ENCODE measurements at regions not wholly inside any gene's neighbourhood (a gene's known extent, or its start where the extent isn't known, plus 50 kb on each side); places are given as distances from the start of the nearest gene placed in this dataset.
"Not testable (repeated sequence)": the region's sequence is repeated elsewhere in the genome, so short reads cannot be mapped to it uniquely, and the experiment has no call there.

DNA sequence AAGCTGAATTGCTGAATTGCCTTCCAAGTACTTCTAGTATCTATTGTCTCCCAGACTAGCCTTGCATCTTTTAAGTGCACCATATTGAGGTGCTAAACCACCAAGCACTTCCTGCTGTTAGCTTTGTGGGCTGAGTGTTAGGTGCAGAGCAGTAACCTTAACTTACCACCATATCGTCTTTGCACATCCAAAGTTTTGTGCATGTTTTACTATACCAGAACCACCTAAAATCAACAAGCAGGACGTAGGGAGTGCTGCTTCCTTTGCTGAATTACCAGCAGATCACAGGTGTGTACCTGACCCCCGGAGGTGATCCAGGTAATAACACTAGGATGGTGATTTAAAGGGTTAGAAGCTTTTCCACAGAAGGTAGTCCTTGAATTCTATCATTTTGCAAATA lies 359.9 kb upstream of the HNRNPA3 start:
- peaks cover 8% of the 10 kb centered on the region for H3K36me3 Mint-ChIP-seq
- H3K9me3 Mint-ChIP-seq = no peaks in the 10 kb centered on the region
- H3K4me1 Mint-ChIP-seq (ENCODE audit: low read depth in 2 of 2) = peaks cover 57 to 65% of the 10 kb centered on the region in 2 donors
- H3K4me3 Mint-ChIP-seq = peak overlapping the region; percentile 51
- no peaks in the 10 kb centered on the region for H3K27me3 Mint-ChIP-seq
- peak overlapping the region in 1 of 2 donors; percentile 56 for H3K27ac Mint-ChIP-seq
- peak; percentile 97 to 98 for ATAC-seq
- DNase-seq (ENCODE audit: low spot score) = peak; percentile 72

DNA sequence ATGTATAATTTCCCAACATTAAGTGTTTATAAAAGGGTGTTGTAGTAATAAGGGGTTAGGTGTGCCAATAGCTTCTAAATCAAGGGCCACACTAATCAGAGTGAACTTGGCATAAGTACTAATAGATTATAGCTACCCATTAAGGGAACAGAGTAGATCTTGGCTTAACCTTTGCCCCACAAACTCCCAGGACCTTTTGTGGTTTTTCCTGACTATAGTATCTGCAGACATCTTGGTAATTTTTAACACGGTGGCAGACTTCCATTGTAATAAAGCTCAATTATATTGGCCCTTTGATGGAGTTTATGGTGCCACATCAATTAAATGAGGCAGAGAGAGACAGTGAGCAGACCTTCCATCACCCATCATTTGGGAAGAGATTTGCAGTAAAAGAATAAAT lies 358.5 kb upstream of the HNRNPA3 start:
- Mint-ChIP-seq H3K4me3 (peak overlapping the region; percentile 51), H3K4me1 (ENCODE audit: low read depth in 2 of 2) (peaks cover 57 to 65% of the 10 kb centered on the region in 2 donors), H3K36me3 (peaks cover 8% of the 10 kb centered on the region)

DNA sequence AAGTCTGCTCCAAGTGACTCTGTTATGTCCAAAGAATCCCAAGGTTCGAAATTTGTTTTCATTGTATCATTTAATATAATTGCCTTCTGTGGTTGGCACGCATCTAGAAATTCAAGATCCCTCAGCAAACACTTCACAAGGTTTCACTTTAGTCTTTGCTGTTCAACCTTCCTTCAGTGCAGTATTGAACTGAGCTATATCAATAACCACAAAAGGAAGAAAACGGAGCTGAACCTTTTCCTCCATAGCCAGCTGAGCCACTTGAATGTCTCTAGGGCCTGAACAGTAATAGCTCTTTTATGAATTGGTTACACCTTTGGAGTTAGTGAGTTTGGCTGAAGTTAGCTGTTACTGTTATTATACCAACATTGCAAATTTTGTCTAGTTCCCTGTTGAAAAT lies 357.7 kb upstream of the HNRNPA3 start:
- Mint-ChIP-seq H3K27ac (peak overlapping the region; percentile 46 to 56), H3K36me3 (peaks cover 8% of the 10 kb centered on the region), H3K4me3 (peak overlapping the region; percentile 51), H3K27me3 (no peaks in the 10 kb centered on the region), H3K4me1 (ENCODE audit: low read depth in 2 of 2) (peaks cover 55 to 65% of the 10 kb centered on the region in 2 donors), H3K9me3 (no peaks in the 10 kb centered on the region)
- DNase-seq (ENCODE audit: low spot score) = no peak
- peak in 1 of 2 donors; percentile 75 for ATAC-seq

More for the DNA sequence above, 358.5 kb upstream of the HNRNPA3 start:
- no peak for DNase-seq (ENCODE audit: low spot score)
- Mint-ChIP-seq H3K27ac (peak overlapping the region; percentile 18 to 56), H3K9me3 (no peaks in the 10 kb centered on the region), H3K27me3 (no peaks in the 10 kb centered on the region)
- ATAC-seq = no peak

DNA sequence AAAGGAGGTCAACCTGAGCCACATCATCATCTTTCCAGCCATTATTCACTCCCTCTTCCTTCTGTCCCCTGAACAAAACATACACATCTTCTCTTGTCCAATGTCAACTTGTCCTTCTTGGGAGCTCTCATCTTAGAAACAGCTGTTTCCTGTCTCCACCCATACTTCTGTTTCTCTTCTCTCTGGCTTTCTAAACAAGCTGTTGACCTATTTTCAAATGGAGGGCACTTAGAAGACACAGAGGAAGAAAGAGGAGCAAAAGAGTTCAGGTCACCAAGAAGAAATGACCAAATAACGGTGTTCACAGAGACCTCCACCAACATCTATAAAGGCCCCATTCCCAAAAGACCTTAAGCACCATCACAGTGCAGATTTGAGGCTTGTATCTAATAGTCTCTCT lies 355.9 kb upstream of the HNRNPA3 start:
- H3K27ac Mint-ChIP-seq = peak overlapping the region; percentile 32 to 56
- H3K4me3 Mint-ChIP-seq = peak overlapping the region; percentile 55
- no peak for DNase-seq (ENCODE audit: low spot score)

DNA sequence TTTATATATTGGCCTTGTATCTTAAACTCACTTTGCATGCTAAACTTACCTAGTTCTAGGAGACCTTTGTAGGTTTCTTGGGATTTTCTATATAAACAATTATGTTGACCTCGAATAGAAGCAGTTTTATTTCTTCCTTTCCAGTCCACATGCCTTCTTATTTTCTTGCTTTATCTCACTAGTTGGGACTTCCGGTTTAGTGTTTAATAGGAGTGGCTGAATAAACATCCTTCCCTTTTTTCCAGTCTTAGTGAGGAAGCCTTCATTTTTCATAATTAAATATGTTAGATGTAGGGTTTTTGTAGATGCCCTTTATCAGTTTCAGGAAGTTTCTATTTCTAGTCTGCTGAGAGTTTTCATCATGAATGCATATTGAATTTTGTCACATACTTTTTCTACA lies 347.3 kb upstream of the HNRNPA3 start:
- Mint-ChIP-seq H3K9me3 (no peaks in the 10 kb centered on the region), H3K4me1 (ENCODE audit: low read depth in 2 of 2) (peaks cover 18% of the 10 kb centered on the region in 2 donors), H3K27ac (no peak overlapping the region), H3K36me3 (no peaks in the 10 kb centered on the region), H3K27me3 (no peaks in the 10 kb centered on the region), H3K4me3 (no peak overlapping the region)
- DNase-seq (ENCODE audit: low spot score) (no peak), ATAC-seq (no peak)

More for the DNA sequence above, 355.9 kb upstream of the HNRNPA3 start:
- H3K27me3 Mint-ChIP-seq = no peaks in the 10 kb centered on the region
- ATAC-seq = no peak
- H3K4me1 Mint-ChIP-seq (ENCODE audit: low read depth in 2 of 2) = peaks cover 41 to 57% of the 10 kb centered on the region in 2 donors
- peaks cover 8% of the 10 kb centered on the region for H3K36me3 Mint-ChIP-seq
- no peaks in the 10 kb centered on the region for H3K9me3 Mint-ChIP-seq

DNA sequence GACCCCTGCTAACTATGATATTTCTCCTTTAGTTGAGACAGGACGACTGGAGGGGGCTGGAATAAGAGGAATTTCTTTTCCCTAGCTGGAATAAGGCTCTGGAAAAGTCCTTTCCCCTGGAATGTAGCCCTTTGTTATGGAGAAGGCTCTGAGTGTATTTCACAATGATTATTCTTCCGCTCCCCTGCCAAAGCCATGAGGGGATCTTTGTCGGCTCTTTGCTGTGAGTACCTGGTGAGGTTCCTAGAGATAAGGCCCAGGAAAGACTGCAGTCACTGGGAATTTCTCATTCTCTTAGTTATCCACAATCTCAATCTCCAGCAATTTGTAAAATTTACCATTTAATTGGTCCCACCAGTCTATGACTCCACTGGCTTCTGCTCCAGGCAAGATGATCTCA lies 340.2 kb upstream of the HNRNPA3 start:
- Mint-ChIP-seq H3K4me1 (ENCODE audit: low read depth in 2 of 2) (peaks cover 12 to 24% of the 10 kb centered on the region in 2 donors), H3K27me3 (no peaks in the 10 kb centered on the region), H3K9me3 (peaks cover 14% of the 10 kb centered on the region), H3K4me3 (no peak overlapping the region), H3K36me3 (peaks cover 25% of the 10 kb centered on the region), H3K27ac (no peak overlapping the region)
- ATAC-seq (no peak), DNase-seq (ENCODE audit: low spot score) (no peak)

DNA sequence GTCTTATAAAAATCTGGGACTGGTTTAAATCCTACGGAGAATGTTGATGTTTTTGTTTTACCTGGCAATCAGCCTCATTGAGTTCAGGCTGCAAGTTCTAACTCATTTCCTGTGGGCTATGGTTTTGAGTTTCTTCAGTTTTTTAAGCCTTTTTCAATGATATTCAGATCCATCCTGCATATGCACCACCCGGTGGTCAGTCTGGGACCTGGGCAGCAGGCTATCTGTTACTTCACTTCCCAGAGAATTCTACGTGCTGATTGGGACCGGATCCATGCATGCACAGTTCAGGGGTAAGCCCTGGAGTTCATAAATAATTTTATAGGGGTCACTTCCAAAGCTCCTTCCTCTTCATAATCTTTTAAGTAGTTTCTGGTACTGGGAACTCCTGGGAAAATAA lies 339.2 kb upstream of the HNRNPA3 start:
- Mint-ChIP-seq H3K27me3 (no peaks in the 10 kb centered on the region), H3K27ac (no peak overlapping the region), H3K4me1 (ENCODE audit: low read depth in 2 of 2) (peaks cover 6 to 23% of the 10 kb centered on the region in 2 donors), H3K9me3 (peaks cover 14% of the 10 kb centered on the region), H3K36me3 (peaks cover 26% of the 10 kb centered on the region), H3K4me3 (no peak overlapping the region)
- ATAC-seq (no peak), DNase-seq (ENCODE audit: low spot score) (no peak)

DNA sequence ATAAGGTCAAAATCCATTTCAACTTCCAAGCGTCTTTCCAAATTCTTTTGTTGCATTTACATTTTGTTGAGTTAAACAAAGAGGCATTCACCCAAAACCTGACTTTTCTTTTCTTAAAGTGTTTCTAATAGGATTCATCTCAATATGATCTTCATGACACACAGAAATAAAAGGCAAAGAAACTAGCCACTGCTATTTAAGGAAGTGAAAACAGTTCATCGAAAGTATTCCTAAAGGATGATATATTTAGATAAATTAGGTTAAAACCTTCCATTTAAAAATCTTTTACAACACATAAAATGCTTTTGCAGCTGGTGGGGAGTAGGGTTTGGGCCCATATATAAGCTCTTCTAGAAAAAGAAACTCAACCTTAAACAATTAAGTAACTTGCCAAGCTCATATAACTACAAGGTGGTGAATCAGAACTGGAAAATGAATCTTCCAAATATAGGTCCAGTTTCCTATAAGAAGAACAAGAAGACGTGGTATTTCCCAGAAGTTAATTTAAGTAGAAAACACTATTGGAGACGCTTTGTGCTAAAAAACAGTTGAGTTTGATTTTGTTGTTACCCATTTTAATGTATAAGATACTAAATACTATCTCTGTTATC lies 336.0 kb upstream of the HNRNPA3 start:
- peak in 1 of 2 donors; percentile 31 for ATAC-seq
- DNase-seq (ENCODE audit: low spot score) = no peak
- Mint-ChIP-seq H3K4me3 (peak overlapping the region; percentile 44), H3K27ac (peak overlapping the region in 1 of 2 donors; percentile 32), H3K27me3 (no peaks in the 10 kb centered on the region), H3K4me1 (ENCODE audit: low read depth in 2 of 2) (peaks cover 4 to 23% of the 10 kb centered on the region in 2 donors), H3K9me3 (peaks cover 5% of the 10 kb centered on the region), H3K36me3 (peaks cover 18% of the 10 kb centered on the region)

DNA sequence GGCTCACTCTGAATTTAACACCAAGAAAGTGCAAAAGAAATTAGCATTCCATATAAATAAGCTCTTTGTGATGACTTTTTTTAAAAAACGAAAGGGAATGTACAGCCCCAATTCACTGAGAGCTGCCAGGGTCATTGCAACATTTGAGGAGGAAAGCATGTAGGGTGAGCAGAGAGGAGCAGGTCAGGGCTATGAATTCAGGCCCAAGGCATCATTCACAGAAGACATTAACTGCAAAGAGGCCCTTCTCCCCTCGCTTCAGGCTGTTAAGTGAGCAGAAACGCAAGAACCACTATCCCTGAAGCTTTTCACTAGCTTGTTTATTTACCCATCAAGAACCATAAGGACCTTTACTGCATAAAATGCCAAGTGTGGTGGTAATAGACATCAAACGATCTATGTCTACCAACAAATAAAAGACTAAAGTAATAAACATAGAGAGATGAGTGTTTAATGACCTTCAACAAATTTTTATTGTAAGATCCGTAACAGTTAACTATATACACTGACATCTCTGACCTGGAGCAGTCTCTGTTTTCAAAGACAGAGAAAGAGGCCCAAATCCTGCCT lies 333.1 kb upstream of the HNRNPA3 start:
- Mint-ChIP-seq H3K36me3 (peaks cover 5% of the 10 kb centered on the region), H3K4me1 (ENCODE audit: low read depth in 2 of 2) (peaks cover 0 to 16% of the 10 kb centered on the region in 2 donors)
- ATAC-seq = no peak

DNA sequence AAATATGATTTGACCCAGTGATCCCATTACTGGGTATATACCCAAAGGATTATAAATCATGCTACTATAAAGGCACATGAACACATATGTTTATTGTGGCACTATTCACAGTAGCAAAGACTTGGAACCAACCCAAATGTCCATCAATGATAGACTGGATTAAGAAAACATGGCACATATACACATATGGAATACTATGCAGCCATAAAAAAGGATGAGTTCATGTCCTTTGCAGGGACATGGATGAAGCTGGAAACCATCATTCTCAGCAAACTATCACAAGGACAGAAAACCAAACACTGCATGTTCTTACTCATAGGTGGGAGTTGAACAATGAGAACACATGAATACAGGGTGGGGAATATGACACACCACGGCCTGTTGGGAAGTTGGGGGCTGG lies 330.5 kb upstream of the HNRNPA3 start:
- H3K9me3 Mint-ChIP-seq; ATAC-seq; H3K36me3 Mint-ChIP-seq; H3K4me1 Mint-ChIP-seq (ENCODE audit: low read depth in 2 of 2); DNase-seq (ENCODE audit: low spot score); H3K27me3 Mint-ChIP-seq; H3K4me3 Mint-ChIP-seq; H3K27ac Mint-ChIP-seq: not testable (repeated sequence)

More for the DNA sequence above, 333.1 kb upstream of the HNRNPA3 start:
- no peaks in the 10 kb centered on the region for H3K9me3 Mint-ChIP-seq
- no peak for DNase-seq (ENCODE audit: low spot score)
- no peak overlapping the region for H3K27ac Mint-ChIP-seq
- no peak overlapping the region for H3K4me3 Mint-ChIP-seq
- H3K27me3 Mint-ChIP-seq = no peaks in the 10 kb centered on the region

DNA sequence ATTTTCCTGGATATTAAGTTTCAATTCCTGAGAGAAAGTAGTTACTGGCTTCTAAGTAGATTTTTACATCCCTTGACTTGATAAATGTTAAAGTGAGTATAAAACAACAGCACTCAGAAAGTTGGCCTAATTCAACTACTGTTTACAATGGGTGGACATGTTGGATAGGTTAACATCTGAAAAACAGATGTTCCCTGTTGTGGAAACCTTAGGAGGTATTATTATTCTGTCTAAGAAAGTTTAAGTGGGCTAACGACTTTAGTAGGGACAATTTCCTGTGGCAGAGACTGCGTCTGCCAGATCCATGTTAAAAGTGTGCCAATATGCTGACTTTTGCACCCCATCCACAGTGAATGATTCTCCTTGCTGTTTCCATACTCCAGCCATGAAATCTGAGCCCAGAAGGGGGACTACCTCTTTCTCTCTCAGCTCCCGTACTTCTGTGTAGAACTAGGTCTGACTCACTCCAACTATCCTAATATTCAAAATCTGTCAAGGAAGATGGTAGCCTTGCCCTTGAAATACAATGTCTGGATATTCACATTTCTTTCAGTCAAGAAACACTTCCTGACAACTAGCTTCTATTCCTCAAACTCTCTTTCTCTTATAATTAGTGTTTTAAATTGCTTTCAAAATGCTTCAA lies 327.5 kb upstream of the HNRNPA3 start:
- Mint-ChIP-seq H3K4me3 (no peak overlapping the region), H3K9me3 (peaks cover 3% of the 10 kb centered on the region), H3K4me1 (ENCODE audit: low read depth in 2 of 2) (peaks cover 0 to 4% of the 10 kb centered on the region in 2 donors), H3K27ac (no peak overlapping the region), H3K36me3 (no peaks in the 10 kb centered on the region), H3K27me3 (peaks cover 0 to 4% of the 10 kb centered on the region in 2 donors)
- ATAC-seq (no peak), DNase-seq (ENCODE audit: low spot score) (no peak)

DNA sequence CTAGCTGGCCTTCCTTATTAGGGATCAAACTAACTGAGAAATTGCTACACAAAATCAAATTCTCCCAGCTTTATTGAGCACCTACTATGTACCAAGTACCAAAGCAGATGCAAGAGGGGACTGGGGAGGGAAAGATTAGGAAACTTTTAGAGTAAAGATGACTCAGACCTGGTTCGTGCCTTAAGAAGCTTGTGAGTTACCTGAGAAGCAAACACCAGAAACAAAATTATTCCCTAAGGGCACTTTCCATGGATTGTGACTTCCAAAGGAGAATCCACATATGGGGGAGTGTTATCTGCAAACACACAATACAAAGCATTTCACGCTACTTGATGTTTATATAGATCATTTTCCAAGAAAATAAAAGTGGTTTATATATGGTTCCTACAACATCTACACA lies 326.9 kb upstream of the HNRNPA3 start:
- Mint-ChIP-seq H3K36me3 (no peaks in the 10 kb centered on the region), H3K9me3 (peaks cover 3% of the 10 kb centered on the region), H3K27ac (no peak overlapping the region), H3K27me3 (peaks cover 0 to 4% of the 10 kb centered on the region in 2 donors), H3K4me1 (ENCODE audit: low read depth in 2 of 2) (peaks cover 0 to 4% of the 10 kb centered on the region in 2 donors), H3K4me3 (no peak overlapping the region)
- DNase-seq (ENCODE audit: low spot score) = no peak
- no peak for ATAC-seq

DNA sequence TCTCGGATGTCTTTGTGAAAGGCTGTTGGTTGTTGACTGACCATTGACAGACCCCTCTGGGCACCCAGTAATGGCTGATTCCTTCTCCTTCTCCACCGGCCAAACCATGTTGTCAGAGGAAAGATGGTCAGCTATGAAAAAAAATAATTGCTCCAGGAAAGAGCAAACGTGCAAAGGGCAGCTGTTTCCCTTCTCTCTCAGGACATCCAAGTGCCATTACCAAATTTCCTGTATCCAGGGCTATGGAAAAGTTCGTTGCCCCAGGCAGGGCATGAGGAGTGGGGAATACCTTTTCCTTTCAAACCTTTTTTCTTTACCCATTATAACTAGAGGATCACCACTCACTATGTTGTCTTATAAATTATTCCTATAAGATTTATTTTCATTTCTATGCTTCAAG lies 321.5 kb upstream of the HNRNPA3 start:
- H3K36me3 Mint-ChIP-seq = no peaks in the 10 kb centered on the region
- H3K4me3 Mint-ChIP-seq = no peak overlapping the region
- H3K9me3 Mint-ChIP-seq = peaks cover 3% of the 10 kb centered on the region
- DNase-seq (ENCODE audit: low spot score) = no peak
- H3K27ac Mint-ChIP-seq = no peak overlapping the region
- peaks cover 0 to 8% of the 10 kb centered on the region in 2 donors for H3K27me3 Mint-ChIP-seq
- peaks cover 0 to 4% of the 10 kb centered on the region in 2 donors for H3K4me1 Mint-ChIP-seq (ENCODE audit: low read depth in 2 of 2)
- no peak for ATAC-seq

DNA sequence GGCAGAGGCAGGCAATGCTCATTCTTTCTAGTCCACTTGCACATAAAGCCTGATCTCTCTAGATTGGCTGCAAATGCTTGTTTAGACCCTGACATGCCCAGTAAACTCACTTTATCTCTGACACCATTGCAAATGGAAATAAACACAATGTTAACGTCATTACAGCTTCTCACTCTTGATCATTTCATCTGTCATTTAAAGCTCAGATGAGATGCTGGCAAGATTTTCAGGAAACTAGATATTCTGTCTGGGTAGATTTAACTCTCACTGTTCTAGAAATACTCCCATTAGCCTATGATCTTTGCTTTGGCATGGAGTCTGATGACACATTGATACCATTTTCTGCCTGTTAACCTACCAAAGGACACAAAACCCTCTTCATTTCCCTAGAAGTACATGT lies 320.7 kb upstream of the HNRNPA3 start:
- Mint-ChIP-seq H3K27me3 (peaks cover 0 to 8% of the 10 kb centered on the region in 2 donors), H3K27ac (no peak overlapping the region), H3K4me1 (ENCODE audit: low read depth in 2 of 2) (peaks cover 0 to 4% of the 10 kb centered on the region in 2 donors), H3K9me3 (peaks cover 3% of the 10 kb centered on the region), H3K4me3 (no peak overlapping the region), H3K36me3 (no peaks in the 10 kb centered on the region)
- ATAC-seq (no peak), DNase-seq (ENCODE audit: low spot score) (no peak)
